ENCODE measurements at regions not wholly inside any gene's neighbourhood (a gene's known extent, or its start where the extent isn't known, plus 50 kb on each side); places are given as distances from the start of the nearest gene placed in this dataset.

DNA sequence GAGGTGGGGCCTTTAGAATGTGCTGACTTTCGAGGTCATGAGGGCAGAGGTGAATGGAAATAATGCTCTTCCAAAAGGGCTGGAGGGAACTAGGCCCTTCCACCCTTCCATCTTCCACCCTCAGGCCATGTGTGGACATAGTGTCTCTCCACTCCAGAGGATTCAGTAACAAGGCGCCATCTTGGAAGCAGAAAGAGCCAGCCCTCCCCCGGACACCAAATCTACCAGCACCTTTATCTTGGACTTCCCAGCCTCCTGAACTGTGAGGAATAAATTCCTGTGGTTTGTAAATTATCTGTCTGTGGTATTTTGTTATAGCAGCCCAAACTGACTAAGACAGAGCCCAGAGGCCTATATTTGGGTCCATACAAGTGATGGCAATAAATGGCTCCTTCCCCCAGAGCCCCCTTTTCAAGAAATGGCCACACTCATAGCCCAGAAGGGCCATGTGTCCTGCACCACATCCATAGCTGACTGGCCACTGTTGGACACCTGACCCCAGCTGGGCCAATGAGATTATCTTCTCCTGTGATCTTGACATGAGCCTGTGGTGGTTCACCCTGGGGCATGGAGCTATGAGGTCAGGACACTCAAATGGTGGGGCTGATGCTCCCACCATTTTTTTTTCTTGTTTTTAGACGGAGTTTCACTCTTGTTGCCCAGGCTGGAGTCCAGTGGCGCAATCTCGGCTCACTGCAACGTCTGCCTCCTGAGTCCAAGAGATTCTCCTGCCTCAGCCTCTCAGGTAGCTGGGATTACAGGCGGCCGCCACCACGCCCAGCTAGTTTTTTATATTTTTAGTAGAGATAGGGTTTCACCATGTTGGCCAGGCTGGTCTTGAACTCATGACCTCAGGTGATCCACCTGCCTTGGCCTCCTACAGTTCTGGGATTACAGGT lies 114.9 kb downstream of the RRAGC start (continued):
- TF ChIP-seq, protein P1, sequence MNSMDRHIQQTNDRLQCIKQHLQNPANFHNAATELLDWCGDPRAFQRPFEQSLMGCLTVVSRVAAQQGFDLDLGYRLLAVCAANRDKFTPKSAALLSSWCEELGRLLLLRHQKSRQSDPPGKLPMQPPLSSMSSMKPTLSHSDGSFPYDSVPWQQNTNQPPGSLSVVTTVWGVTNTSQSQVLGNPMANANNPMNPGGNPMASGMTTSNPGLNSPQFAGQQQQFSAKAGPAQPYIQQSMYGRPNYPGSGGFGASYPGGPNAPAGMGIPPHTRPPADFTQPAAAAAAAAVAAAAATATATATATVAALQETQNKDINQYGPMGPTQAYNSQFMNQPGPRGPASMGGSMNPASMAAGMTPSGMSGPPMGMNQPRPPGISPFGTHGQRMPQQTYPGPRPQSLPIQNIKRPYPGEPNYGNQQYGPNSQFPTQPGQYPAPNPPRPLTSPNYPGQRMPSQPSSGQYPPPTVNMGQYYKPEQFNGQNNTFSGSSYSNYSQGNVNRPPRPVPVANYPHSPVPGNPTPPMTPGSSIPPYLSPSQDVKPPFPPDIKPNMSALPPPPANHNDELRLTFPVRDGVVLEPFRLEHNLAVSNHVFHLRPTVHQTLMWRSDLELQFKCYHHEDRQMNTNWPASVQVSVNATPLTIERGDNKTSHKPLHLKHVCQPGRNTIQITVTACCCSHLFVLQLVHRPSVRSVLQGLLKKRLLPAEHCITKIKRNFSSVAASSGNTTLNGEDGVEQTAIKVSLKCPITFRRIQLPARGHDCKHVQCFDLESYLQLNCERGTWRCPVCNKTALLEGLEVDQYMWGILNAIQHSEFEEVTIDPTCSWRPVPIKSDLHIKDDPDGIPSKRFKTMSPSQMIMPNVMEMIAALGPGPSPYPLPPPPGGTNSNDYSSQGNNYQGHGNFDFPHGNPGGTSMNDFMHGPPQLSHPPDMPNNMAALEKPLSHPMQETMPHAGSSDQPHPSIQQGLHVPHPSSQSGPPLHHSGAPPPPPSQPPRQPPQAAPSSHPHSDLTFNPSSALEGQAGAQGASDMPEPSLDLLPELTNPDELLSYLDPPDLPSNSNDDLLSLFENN (IDR thresholded peaks at IDR 0.05; ENCODE audit: low read depth in 2 of 2, low read length in 2 of 2): peak in 1 of 2 experiments; percentile 81; a peak in 2 of 4 replicates
- TF ChIP-seq ZNF134 (CRISPR knock-in tag; conservative IDR thresholded peaks at IDR 0.05): no peak
- peak; percentile 63 for TF ChIP-seq CCNT2 (IDR thresholded peaks at IDR 0.05; ENCODE audit: borderline replicate concordance, extremely low read depth, insufficient read length, low read depth, low read length)
- TF ChIP-seq MAFK (IDR thresholded peaks at IDR 0.05; ENCODE audit: low read length): no peak
- no peak for TF ChIP-seq MAFG (tag; conservative IDR thresholded peaks at IDR 0.05)
- no peak for TF ChIP-seq ZNF263 (CRISPR knock-in tag; IDR thresholded peaks at IDR 0.05; ENCODE audit: borderline replicate concordance)
- peak; percentile 43 for TF ChIP-seq STAT5A (IDR thresholded peaks at IDR 0.05; ENCODE audit: borderline replicate concordance, low read length)
- TF ChIP-seq CHD1 (IDR thresholded peaks at IDR 0.05; ENCODE audit: low read length): no peak
- no peak for TF ChIP-seq ZNF77 (CRISPR knock-in tag; IDR thresholded peaks at IDR 0.05)
- peak in 1 of 2 experiments; percentile 98; a peak in 2 of 4 replicates for TF ChIP-seq MLLT1 (IDR thresholded peaks at IDR 0.05)
- no peak for TF ChIP-seq ID3 (CRISPR knock-in tag; IDR thresholded peaks at IDR 0.05)
- TF ChIP-seq ID3 (tag; IDR thresholded peaks at IDR 0.05): peak; percentile 80
- TF ChIP-seq PYGO2 (tag; IDR thresholded peaks at IDR 0.05): no peak
- peak; percentile 43 to 49; a peak in 1 of 4 replicates for TF ChIP-seq MAZ (CRISPR knock-in tag; conservative IDR thresholded peaks at IDR 0.05 in 1 of 2, IDR thresholded peaks at IDR 0.05 in 1 of 2)
- TF ChIP-seq, protein P2, sequence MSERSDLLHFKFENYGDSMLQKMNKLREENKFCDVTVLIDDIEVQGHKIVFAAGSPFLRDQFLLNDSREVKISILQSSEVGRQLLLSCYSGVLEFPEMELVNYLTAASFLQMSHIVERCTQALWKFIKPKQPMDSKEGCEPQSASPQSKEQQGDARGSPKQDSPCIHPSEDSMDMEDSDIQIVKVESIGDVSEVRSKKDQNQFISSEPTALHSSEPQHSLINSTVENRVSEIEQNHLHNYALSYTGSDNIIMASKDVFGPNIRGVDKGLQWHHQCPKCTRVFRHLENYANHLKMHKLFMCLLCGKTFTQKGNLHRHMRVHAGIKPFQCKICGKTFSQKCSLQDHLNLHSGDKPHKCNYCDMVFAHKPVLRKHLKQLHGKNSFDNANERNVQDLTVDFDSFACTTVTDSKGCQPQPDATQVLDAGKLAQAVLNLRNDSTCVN (CRISPR knock-in tag; IDR thresholded peaks at IDR 0.05): no peak
- TF ChIP-seq TRIM24 (IDR thresholded peaks at IDR 0.05): peak; percentile 78 to 91
- no peak for TF ChIP-seq XRCC5 (IDR thresholded peaks at IDR 0.05; ENCODE audit: low read depth, low read length)
- TF ChIP-seq LEF1 (IDR thresholded peaks at IDR 0.05): peak; percentile 57; the same call in 1 of the 2 replicates
- TF ChIP-seq MAX (CRISPR knock-in tag; IDR thresholded peaks at IDR 0.05): peak; percentile 51; the same call in 1 of the 2 replicates
- no peak for TF ChIP-seq NFIX (CRISPR knock-in tag; IDR thresholded peaks at IDR 0.05; ENCODE audit: low read depth)
- TF ChIP-seq DIDO1 (tag; IDR thresholded peaks at IDR 0.05; ENCODE audit: low read depth): no peak
- no peak for TF ChIP-seq TARDBP (IDR thresholded peaks at IDR 0.05)

Data from K562 (cell line).